ENCODE measurements at regions not wholly inside any gene's neighbourhood (a gene's known extent, or its start where the extent isn't known, plus 50 kb on each side); places are given as distances from the start of the nearest gene placed in this dataset.

DNA sequence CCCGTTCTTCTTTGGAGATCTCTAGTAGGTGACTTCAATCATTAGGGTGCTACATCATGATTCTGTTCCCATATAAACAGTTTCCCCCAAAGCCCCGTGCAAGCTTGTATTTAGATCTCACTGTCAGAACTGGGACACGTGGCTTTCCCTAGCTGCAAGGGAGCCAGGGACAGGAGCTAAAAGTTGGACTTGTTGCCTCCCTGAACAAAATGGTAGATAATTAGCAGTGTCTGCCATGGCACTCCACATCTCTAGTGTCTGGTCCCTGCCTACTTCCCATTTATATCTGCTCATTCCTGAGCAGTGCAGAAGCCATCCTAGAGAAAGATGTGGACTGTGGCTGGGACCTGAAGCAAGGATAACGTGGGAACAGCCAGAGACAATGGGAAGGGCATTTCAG lies 76.6 kb upstream of the FGFR2 start:
- TF ChIP-seq CTCF (IDR thresholded peaks at IDR 0.05) (no peak), POLR2A (IDR thresholded peaks at IDR 0.05) (no peak)

Measured in uterus (tissue), 2 donors.